GM21825 (cell line): ENCODE measurements at regions not wholly inside any gene's neighbourhood (a gene's known extent, or its start where the extent isn't known, plus 50 kb on each side); places are given as distances from the start of the nearest gene placed in this dataset.

Source experiments
- ATAC-seq: cut with Tn5 transposase; IDR thresholded peaks from one replicate; pipeline ENCODE4 v1.9.1; 2021; ENCODE audit warnings: mild to moderate bottlenecking, moderate library complexity; ENCODE audit not compliant: unreplicated experiment

DNA sequence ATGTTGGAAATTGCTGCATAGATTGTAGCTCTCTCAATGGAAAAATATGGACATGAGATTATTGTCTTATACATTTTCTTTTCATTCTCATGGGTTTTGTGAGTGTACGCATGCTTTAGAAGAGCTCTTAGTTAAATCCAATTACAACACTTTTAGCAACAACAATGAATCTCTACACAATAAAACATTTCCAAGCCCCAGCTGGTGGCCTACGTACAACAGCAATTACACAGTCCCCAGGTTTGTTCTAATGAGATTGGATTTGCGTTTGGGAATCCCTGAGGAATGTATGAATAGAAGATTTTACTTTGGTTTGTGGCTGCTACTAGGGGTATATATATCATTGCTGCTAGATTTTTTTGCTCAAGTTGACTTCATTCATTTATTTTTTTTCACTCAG, 98.6 kb downstream of the FHDC1 start:
- ATAC-seq: no peak

GRCh38 chr4:153036931-153037482, 100.9 kb downstream of the FHDC1 start:
- no peak for ATAC-seq

GRCh38 chr4:153038623-153039311, 102.6 kb downstream of the FHDC1 start:
- ATAC-seq: no peak

- ATAC-seq: no peak
Observed at GRCh38 chr4:153039542-153040185, 103.5 kb downstream of the FHDC1 start.

- no peak for ATAC-seq
Observed at GRCh38 chr4:153040677-153041076, 104.6 kb downstream of the FHDC1 start.

- no peak for ATAC-seq
Observed at GRCh38 chr4:153044036-153044435, 107.9 kb downstream of the FHDC1 start.

GRCh38 chr4:153045111-153045982, 109.2 kb downstream of the FHDC1 start:
- ATAC-seq: no peak

- no peak for ATAC-seq
Observed at GRCh38 chr4:153058671-153059060, 122.5 kb downstream of the FHDC1 start.

GRCh38 chr4:153060196-153060595, 124.1 kb downstream of the FHDC1 start:
- no peak for ATAC-seq

DNA sequence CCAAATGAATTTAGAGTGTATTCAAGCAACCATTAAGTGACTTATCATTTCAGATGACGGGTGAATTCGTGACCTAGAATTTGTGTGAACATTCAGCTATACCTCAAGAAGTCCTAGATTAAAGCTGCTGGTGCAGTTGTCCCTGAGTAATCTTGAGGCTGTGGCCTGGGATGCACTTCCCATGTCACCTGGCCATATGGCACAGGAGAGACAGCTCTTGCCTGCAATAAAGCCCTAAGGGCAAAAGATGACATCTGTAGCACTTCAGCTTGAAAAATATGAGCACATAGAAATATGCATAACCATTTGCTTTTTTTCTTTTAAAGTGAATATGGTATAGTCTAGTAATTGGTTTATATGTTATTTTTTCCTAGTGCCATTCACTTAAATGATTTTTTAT, 125.8 kb downstream of the FHDC1 start:
- no peak for ATAC-seq

DNA sequence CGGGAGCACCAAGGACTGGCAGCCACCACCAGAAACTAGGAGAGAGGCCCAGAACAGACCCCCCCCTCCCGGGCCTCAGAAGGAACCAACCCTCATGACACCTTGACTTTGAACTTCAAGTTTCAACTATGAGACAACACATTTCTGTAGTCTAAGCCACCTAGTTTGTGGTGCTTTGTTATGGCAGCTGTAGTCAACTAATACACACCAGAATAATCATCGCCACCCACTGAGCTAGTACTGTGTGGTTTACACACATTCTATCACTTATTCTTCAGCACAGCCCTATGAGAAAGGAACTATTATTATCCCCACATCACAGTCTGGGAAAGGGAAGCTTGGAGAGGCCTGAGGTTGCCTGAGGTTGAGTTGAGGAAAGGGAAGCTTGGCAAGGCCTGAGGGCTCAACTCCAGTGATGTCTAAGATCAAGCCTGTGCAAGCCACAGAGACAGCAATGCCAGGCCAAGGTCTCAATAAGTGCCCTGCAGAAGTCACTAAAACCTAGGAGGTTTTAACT, 126.6 kb downstream of the FHDC1 start:
- no peak for ATAC-seq

DNA sequence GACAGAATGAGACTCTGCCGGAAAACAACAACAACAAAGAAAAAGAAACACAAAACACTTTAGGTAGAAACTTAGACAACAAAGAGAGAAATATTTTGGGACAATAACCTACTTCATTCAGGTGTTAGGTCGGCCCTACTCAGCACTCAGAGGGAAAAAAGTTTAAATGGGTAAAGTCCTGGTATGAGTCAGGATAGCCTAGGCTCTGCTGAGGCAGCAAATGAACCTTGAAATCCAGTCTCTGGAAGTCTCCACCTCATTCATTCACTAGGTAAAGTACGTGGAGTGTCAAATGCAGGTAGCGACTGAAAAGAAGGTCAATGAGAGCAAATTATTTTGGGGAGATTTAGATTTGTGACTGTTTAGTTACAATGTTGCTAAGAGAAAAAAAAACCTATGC, 127.4 kb downstream of the FHDC1 start:
- ATAC-seq: no peak

GRCh38 chr4:153064571-153064970, 128.4 kb downstream of the FHDC1 start:
- no peak for ATAC-seq

DNA sequence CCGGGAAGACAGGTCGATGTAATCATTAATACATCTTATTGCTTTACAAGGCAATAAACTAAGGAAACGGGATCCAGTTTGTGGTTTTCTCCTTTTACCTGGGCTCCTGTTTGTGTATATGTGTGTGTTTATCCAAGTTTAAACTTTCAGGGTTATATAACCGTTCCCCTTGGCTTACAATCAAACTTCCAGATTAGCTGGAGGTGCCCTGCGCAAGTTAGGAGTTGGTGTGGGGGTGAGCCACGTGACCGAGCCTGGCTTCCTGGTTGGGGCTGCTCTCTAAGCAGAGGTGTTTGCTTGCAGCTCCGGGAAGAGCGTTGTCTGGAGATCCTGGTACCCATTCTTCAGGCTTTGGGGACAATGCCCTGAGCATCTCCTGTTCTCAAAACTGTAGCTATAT, 129.2 kb downstream of the FHDC1 start:
- ATAC-seq: no peak

- ATAC-seq: no peak
Observed at GRCh38 chr4:153067376-153067775, 131.3 kb downstream of the FHDC1 start.

- ATAC-seq: no peak
Observed at GRCh38 chr4:153068751-153069150, 132.6 kb downstream of the FHDC1 start.

- no peak for ATAC-seq
Observed at GRCh38 chr4:153071958-153072598, 132.2 kb upstream of the TRIM2 start.

- no peak for ATAC-seq
Observed at GRCh38 chr4:153072661-153073060, 131.6 kb upstream of the TRIM2 start.

GRCh38 chr4:153074486-153074885, 129.8 kb upstream of the TRIM2 start:
- no peak for ATAC-seq

GRCh38 chr4:153074936-153075630, 129.2 kb upstream of the TRIM2 start:
- ATAC-seq: no peak
